H1 (cell line): ENCODE measurements at regions not wholly inside any gene's neighbourhood (a gene's known extent, or its start where the extent isn't known, plus 50 kb on each side); places are given as distances from the start of the nearest gene placed in this dataset.

Source experiments
- CTCF ChIA-PET: fragments of 300-600 bp; sonication (Branson Sonifier 250); formaldehyde crosslinking; loops from one replicate; lab custom pipeline; 2021; ENCODE audit not compliant: partially characterized antibody; lab: Charles Lee
- POLR2A ChIA-PET: fragments of 300-600 bp; sonication (Branson Sonifier 250); formaldehyde crosslinking; loops from one replicate; lab custom pipeline; 2021; ENCODE audit warnings: inconsistent platforms; ENCODE audit not compliant: partially characterized antibody; lab: Charles Lee
- DNase-seq, 2 experiments: peaks; one replicate each; pipeline versions ENCODE4 v3.0.0 to v3.0.0-alpha.2; 2010 to 2022; ENCODE audit warnings: low spot score in 2 of 2, low read depth in 1 of 2, mixed read lengths in 1 of 2
- FAIRE-seq: peaks from 2 replicates; lab custom pipeline; 2011; peaks lifted over from hg19 to GRCh38; lab: Jason Lieb, UNC
- H2AFZ ChIP-seq: 2 replicates; pipeline ENCODE4 v1.8.1; 2012; ENCODE audit warnings: low read length, inconsistent platforms
- H2AK5ac ChIP-seq: 2 replicates; pipeline ENCODE4 v1.6.1; 2013; ENCODE audit warnings: low read depth, low read length
- H2BK120ac ChIP-seq: replicated peaks from 2 replicates; pipeline ENCODE3; 2013; ENCODE audit warnings: low read depth, low read length, inconsistent platforms
- H2BK12ac ChIP-seq: 2 replicates; pipeline ENCODE4 v1.6.1; 2013; ENCODE audit warnings: low read depth, low read length
- H2BK15ac ChIP-seq: 2 replicates; pipeline ENCODE4 v1.6.1; 2013; ENCODE audit warnings: low read length
- H2BK20ac ChIP-seq: 2 replicates; pipeline ENCODE4 v1.6.1; 2013; ENCODE audit warnings: low read length
- H2BK5ac ChIP-seq: 2 replicates; pipeline ENCODE4 v1.6.1; 2013; ENCODE audit warnings: low read depth, low read length
- H3K14ac ChIP-seq: 2 replicates; pipeline ENCODE4 v1.6.1; 2013; ENCODE audit warnings: inconsistent platforms; ENCODE audit not compliant: insufficient read length
- H3K18ac ChIP-seq: 2 replicates; pipeline ENCODE4 v1.6.1; 2013; ENCODE audit warnings: low read length; ENCODE audit errors: extremely low read depth
- H3K23ac ChIP-seq: 2 replicates; pipeline ENCODE4 v1.6.1; 2013; ENCODE audit warnings: inconsistent platforms; ENCODE audit not compliant: insufficient read length
- H3K23me2 ChIP-seq: 2 replicates; pipeline ENCODE4 v1.6.1; 2013; ENCODE audit warnings: low read depth, low read length
- H3K27ac ChIP-seq: 2 replicates; pipeline ENCODE4 v1.6.1; 2011; ENCODE audit warnings: low read depth, low read length, inconsistent platforms
- H3K27me3 ChIP-seq, 4 experiments: replicated peaks in 1 of 4; 1 replicate in 1 of 4; 2 replicates in 3 of 4; pipeline versions ENCODE4 v1.6.1 to v1.8.1; 2011 to 2013; ENCODE audit warnings: low read length in 3 of 4, mild to moderate bottlenecking in 3 of 4, inconsistent platforms in 2 of 4, mixed read lengths in 2 of 4, moderate library complexity in 1 of 4; ENCODE audit not compliant: control insufficient read depth in 3 of 4, insufficient read depth in 3 of 4; ENCODE audit errors: extremely low read depth in 1 of 4
- H3K36me3 ChIP-seq, 4 experiments: 2 replicates each; pipeline versions ENCODE4 v1.6.1 to v1.8.1; 2011 to 2013; ENCODE audit warnings: mild to moderate bottlenecking in 4 of 4, low read length in 3 of 4, moderate library complexity in 2 of 4, control low read depth in 1 of 4, inconsistent platforms in 1 of 4; ENCODE audit not compliant: insufficient read depth in 4 of 4, control insufficient read depth in 2 of 4
- H3K4ac ChIP-seq: replicated peaks from 2 replicates; pipeline ENCODE3; 2013; ENCODE audit warnings: low read length, low read depth, mixed read lengths, inconsistent platforms; ENCODE audit not compliant: insufficient read length
- H3K4me1 ChIP-seq, 4 experiments: replicated peaks in 1 of 4; 1 replicate in 1 of 4; 2 replicates in 3 of 4; pipeline versions ENCODE4 v1.6.1 to v1.8.1; 2011 to 2013; ENCODE audit warnings: low read length in 3 of 4, inconsistent platforms in 2 of 4, mixed read lengths in 1 of 4; ENCODE audit not compliant: insufficient read depth in 4 of 4, control insufficient read depth in 3 of 4
- H3K4me2 ChIP-seq, 2 experiments: 2 replicates each; pipeline versions ENCODE4 v1.6.1 to v1.8.1; 2011 to 2013; ENCODE audit warnings: low read depth in 2 of 2, low read length in 2 of 2, control low read depth in 1 of 2, inconsistent platforms in 1 of 2, mild to moderate bottlenecking in 1 of 2; ENCODE audit not compliant: insufficient read depth in 1 of 2
- H3K4me3 ChIP-seq, 4 experiments: fragments of 200-600, 300-600 bp in 1 of 4; sonication (generic), shearing (Covaris generic), sonication (Bioruptor Twin) in 1 of 4; 2 replicates each; pipeline versions ENCODE4 v1.5.1 to v1.8.1; 2011 to 2016; ENCODE audit warnings: low read length in 4 of 4, low read depth in 3 of 4, control low read depth in 2 of 4, inconsistent platforms in 2 of 4, mild to moderate bottlenecking in 2 of 4, mixed read lengths in 1 of 4, moderate library complexity in 1 of 4; ENCODE audit not compliant: insufficient read depth in 2 of 4; ENCODE audit errors: extremely low read depth in 1 of 4
- H3K56ac ChIP-seq: replicated peaks from 2 replicates; pipeline ENCODE3; 2013; ENCODE audit warnings: low read depth, mild to moderate bottlenecking, mixed read lengths, low read length, inconsistent platforms; ENCODE audit not compliant: insufficient read length
- H3K79me1 ChIP-seq: 2 replicates; pipeline ENCODE4 v1.6.1; 2013; ENCODE audit warnings: low read depth, low read length, control low read depth
- H3K79me2 ChIP-seq, 2 experiments: 2 replicates each; pipeline versions ENCODE4 v1.6.1 to v1.8.1; 2012 to 2013; ENCODE audit warnings: low read length in 2 of 2, mild to moderate bottlenecking in 2 of 2, inconsistent platforms in 1 of 2; ENCODE audit not compliant: insufficient read depth in 2 of 2, control insufficient read depth in 1 of 2
- H3K9ac ChIP-seq, 4 experiments: replicated peaks in 1 of 4; 1 replicate in 1 of 4; 2 replicates in 3 of 4; pipeline versions ENCODE4 v1.6.1 to v1.8.1; 2011 to 2013; ENCODE audit warnings: low read depth in 3 of 4, low read length in 3 of 4, control low read depth in 2 of 4, mild to moderate bottlenecking in 2 of 4, moderate library complexity in 2 of 4, inconsistent platforms in 1 of 4; ENCODE audit errors: extremely low read depth in 1 of 4
- H3K9me3 ChIP-seq, 2 experiments: 2 replicates each; pipeline versions ENCODE4 v1.6.1 to v1.8.1; 2012 to 2013; ENCODE audit warnings: mild to moderate bottlenecking in 2 of 2, moderate library complexity in 2 of 2, control low read depth in 1 of 2, inconsistent platforms in 1 of 2, low read depth in 1 of 2, low read length in 1 of 2, mixed read lengths in 1 of 2; ENCODE audit not compliant: insufficient read depth in 2 of 2
- H4K20me1 ChIP-seq, 2 experiments: replicated peaks in 1 of 2; 2 replicates each; pipeline versions ENCODE3 to v1.8.1; 2011 to 2013; ENCODE audit warnings: inconsistent platforms in 2 of 2, low read length in 2 of 2, mild to moderate bottlenecking in 1 of 2; ENCODE audit not compliant: insufficient read depth in 2 of 2, control insufficient read depth in 1 of 2
- H4K5ac ChIP-seq: 2 replicates; pipeline ENCODE4 v1.6.1; 2013; ENCODE audit warnings: low read length, low read depth, mixed read lengths, inconsistent platforms; ENCODE audit not compliant: insufficient read length
- H4K8ac ChIP-seq: 2 replicates; pipeline ENCODE4 v1.8.0; 2013; ENCODE audit warnings: mild to moderate bottlenecking, moderate library complexity, low read length, inconsistent platforms; ENCODE audit not compliant: insufficient read depth; ENCODE audit errors: extremely low read depth
- H4K91ac ChIP-seq: replicated peaks from 2 replicates; pipeline ENCODE3; 2013; ENCODE audit warnings: low read length, mixed read lengths, inconsistent platforms; ENCODE audit not compliant: insufficient read length
- EP300 ChIP-seq, 2 experiments: IDR thresholded peaks; 1 replicate in 1 of 2; 2 replicates in 1 of 2; pipeline ENCODE4 v1.6.1; 2011 to 2012; ENCODE audit warnings: low read depth in 2 of 2, low read length in 2 of 2, mild to moderate bottlenecking in 2 of 2, borderline replicate concordance in 1 of 2, inconsistent platforms in 1 of 2, moderate library complexity in 1 of 2
- KDM1A ChIP-seq: fragments of 200-600, 300-600 bp; sonication (generic); IDR thresholded peaks from 2 replicates; pipeline ENCODE4 v1.7.1; 2016; ENCODE audit warnings: mild to moderate bottlenecking, low read length, borderline replicate concordance
- KDM4A ChIP-seq: IDR thresholded peaks from one replicate; pipeline ENCODE4 v1.7.1; 2012; ENCODE audit warnings: low read depth, mild to moderate bottlenecking, moderate library complexity, low read length, inconsistent platforms; ENCODE audit not compliant: severe bottlenecking
- RBBP5 ChIP-seq: IDR thresholded peaks from 2 replicates; pipeline ENCODE4 v1.7.1; 2012; ENCODE audit warnings: low read depth, mild to moderate bottlenecking, inconsistent platforms, low read length, moderate library complexity, borderline replicate concordance
- SIX5 ChIP-seq: IDR thresholded peaks from 2 replicates; pipeline ENCODE4 v1.6.1; 2011; ENCODE audit warnings: mild to moderate bottlenecking, low read depth, low read length
- SP2 ChIP-seq: IDR thresholded peaks from 2 replicates; pipeline ENCODE4 v1.6.1; 2012; ENCODE audit warnings: mild to moderate bottlenecking, low read length, inconsistent platforms
- ZNF274 ChIP-seq: IDR thresholded peaks from 2 replicates; pipeline ENCODE4 v1.7.0; 2012; ENCODE audit warnings: low read length, borderline replicate concordance; ENCODE audit errors: extremely low read depth
- WGBS, 2 experiments: shearing (Covaris generic) in 1 of 2; methylation state at CpG; one replicate each; pipeline versions ENCODE4 v1.1.6 to v1.1.7; 2013 to 2015; ENCODE audit warnings: low lambda C conversion rate in 2 of 2, mixed read lengths in 2 of 2, inconsistent platforms in 1 of 2, low coverage in 1 of 2, missing lambda C conversion rate in 1 of 2; ENCODE audit not compliant: insufficient replicate concordance in 2 of 2, insufficient coverage in 1 of 2, insufficient read length in 1 of 2; ENCODE audit errors: extremely low coverage in 1 of 2, missing lambda C conversion rate in 1 of 2; 5-methylcytosine and 5-hydroxymethylcytosine counted together
- TF ChIP-seq, protein P1 (sequence below): IDR thresholded peaks from 2 replicates; pipeline ENCODE4 v1.6.1; 2011; ENCODE audit warnings: low read length, improper control_type of control experiment
- TF ChIP-seq, protein P2 (sequence below): IDR thresholded peaks from 2 replicates; pipeline ENCODE4 v1.6.1; 2012; ENCODE audit warnings: low read length, inconsistent platforms

- no peak for TF ChIP-seq SIX5
These were observed 1203.4 kb downstream of the BRINP3 start (continued) for GRCh38 chr1:189274267-189274666.

- no peak overlapping the region for H3K23ac ChIP-seq
- TF ChIP-seq KDM4A: no peak
- TF ChIP-seq, protein P1, sequence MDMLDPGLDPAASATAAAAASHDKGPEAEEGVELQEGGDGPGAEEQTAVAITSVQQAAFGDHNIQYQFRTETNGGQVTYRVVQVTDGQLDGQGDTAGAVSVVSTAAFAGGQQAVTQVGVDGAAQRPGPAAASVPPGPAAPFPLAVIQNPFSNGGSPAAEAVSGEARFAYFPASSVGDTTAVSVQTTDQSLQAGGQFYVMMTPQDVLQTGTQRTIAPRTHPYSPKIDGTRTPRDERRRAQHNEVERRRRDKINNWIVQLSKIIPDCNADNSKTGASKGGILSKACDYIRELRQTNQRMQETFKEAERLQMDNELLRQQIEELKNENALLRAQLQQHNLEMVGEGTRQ: no peak
- TF ChIP-seq RBBP5: no peak
- TF ChIP-seq EP300 (IDR thresholded peaks at IDR 0.05; ENCODE audit: borderline replicate concordance in 1 of 2, low read depth in 2 of 2, low read length in 2 of 2): no peak
- TF ChIP-seq, protein P2, sequence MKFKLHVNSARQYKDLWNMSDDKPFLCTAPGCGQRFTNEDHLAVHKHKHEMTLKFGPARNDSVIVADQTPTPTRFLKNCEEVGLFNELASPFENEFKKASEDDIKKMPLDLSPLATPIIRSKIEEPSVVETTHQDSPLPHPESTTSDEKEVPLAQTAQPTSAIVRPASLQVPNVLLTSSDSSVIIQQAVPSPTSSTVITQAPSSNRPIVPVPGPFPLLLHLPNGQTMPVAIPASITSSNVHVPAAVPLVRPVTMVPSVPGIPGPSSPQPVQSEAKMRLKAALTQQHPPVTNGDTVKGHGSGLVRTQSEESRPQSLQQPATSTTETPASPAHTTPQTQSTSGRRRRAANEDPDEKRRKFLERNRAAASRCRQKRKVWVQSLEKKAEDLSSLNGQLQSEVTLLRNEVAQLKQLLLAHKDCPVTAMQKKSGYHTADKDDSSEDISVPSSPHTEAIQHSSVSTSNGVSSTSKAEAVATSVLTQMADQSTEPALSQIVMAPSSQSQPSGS: no peak
- no peak for TF ChIP-seq ZNF274
- no peak for TF ChIP-seq KDM1A
- no peak for TF ChIP-seq SP2
These were observed 1201.9 kb downstream of the BRINP3 start for GRCh38 chr1:189275796-189276195.

More at GRCh38 chr1:189275796-189276195, 1201.9 kb downstream of the BRINP3 start:
- no peak overlapping the region for H3K18ac ChIP-seq
- H3K9ac ChIP-seq: no peak overlapping the region
- H3K23me2 ChIP-seq: no peaks in the 10 kb centered on the region
- no peaks in the 10 kb centered on the region for H3K4me1 ChIP-seq
- H3K27me3 ChIP-seq: no peaks in the 10 kb centered on the region
- CTCF ChIA-PET: interaction anchor here (0.6 kb wide), 1 partner anchor 1270 kb away, joined by 4 read pairs; no protein-coding TSS in a partner anchor
- FAIRE-seq: no peak
- no peak overlapping the region for H2BK15ac ChIP-seq
- H3K4me3 ChIP-seq: no peak overlapping the region
- no peak overlapping the region for H3K27ac ChIP-seq
- H4K91ac ChIP-seq: no peak overlapping the region
- no peak for DNase-seq
- H2BK5ac ChIP-seq: no peak overlapping the region
- no peak overlapping the region for H2BK12ac ChIP-seq
- no peak overlapping the region for H4K8ac ChIP-seq
- H3K14ac ChIP-seq: no peak overlapping the region
- no peaks in the 10 kb centered on the region; a peak in 1 of 4 replicates for H3K9me3 ChIP-seq
- H3K79me2 ChIP-seq: no peaks in the 10 kb centered on the region
- no peaks in the 10 kb centered on the region for H4K20me1 ChIP-seq
- H3K36me3 ChIP-seq: no peaks in the 10 kb centered on the region
- 100% methylated on average over 1 of the region's 1 CpG; no CpG with 5 or more reads in 1 of the 2 experiments for WGBS, 2 experiments
- H2BK20ac ChIP-seq: no peak overlapping the region
- H3K4me2 ChIP-seq: no peak overlapping the region
- H2BK120ac ChIP-seq: no peak overlapping the region
- POLR2A ChIA-PET: no interaction called here
- no peak overlapping the region for H2AFZ ChIP-seq
- no peak overlapping the region for H4K5ac ChIP-seq
- no peaks in the 10 kb centered on the region for H3K79me1 ChIP-seq
- no peak overlapping the region for H2AK5ac ChIP-seq
- H3K56ac ChIP-seq: no peak overlapping the region
- H3K4ac ChIP-seq: no peak overlapping the region
